NB4 (cell line): ENCODE measurements at regions not wholly inside any gene's neighbourhood (a gene's known extent, or its start where the extent isn't known, plus 50 kb on each side); places are given as distances from the start of the nearest gene placed in this dataset.

Experiments used
- CTCF ChIP-seq: IDR thresholded peaks from one replicate; pipeline ENCODE4 v1.5.1; 2012; ENCODE audit warnings: low read depth, low read length
- POLR2A ChIP-seq: IDR thresholded peaks from 2 replicates; pipeline ENCODE4 v1.6.1; 2011; ENCODE audit warnings: mild to moderate bottlenecking; ENCODE audit not compliant: insufficient read length; ENCODE audit errors: extremely low read depth

- TF ChIP-seq CTCF: no peak
- TF ChIP-seq POLR2A: no peak
Observed at GRCh38 chr4:125401784-125402183, 87.0 kb downstream of the FAT4 start.
